Peyer's patch (tissue), 4 donors: ENCODE measurements at regions not wholly inside any gene's neighbourhood (a gene's known extent, or its start where the extent isn't known, plus 50 kb on each side); places are given as distances from the start of the nearest gene placed in this dataset.

Experiments
- CTCF ChIP-seq, 6 experiments: fragments of 450-650 bp in 4 of 6; fragments of 200-600 bp in 2 of 6; sonication (generic) in 1 of 6; IDR thresholded peaks; one replicate each; pipeline ENCODE4 v1.5.1; 2017 to 2019; ENCODE audit warnings: antibody characterized with exemption in 6 of 6, mild to moderate bottlenecking in 3 of 6, moderate library complexity in 1 of 6
- POLR2A ChIP-seq, 2 donors: fragments of 450-650 bp; IDR thresholded peaks; one replicate each; pipeline ENCODE4 v1.5.1; 2017; ENCODE audit warnings: antibody characterized with exemption in 2 of 2, mild to moderate bottlenecking in 2 of 2, moderate library complexity in 2 of 2

DNA sequence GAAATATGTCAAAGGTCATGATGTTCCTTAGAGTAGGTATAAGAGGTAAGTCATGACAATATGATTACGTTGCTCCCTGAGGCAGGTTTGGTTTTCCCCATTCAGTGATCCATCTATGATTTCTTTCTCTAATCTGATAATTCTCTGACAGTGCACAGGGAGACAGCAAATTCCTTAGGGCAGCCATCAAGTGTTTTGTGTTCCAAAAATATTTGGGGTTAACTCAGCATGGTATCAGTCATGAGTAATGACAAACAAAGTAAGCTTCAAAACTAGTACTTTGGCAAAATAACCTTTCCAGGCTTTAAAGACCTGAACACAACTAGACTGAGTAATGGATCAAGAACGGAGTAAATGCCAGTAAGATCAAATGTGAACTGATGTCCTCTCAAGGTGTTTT is 55.3 kb upstream of the SPATA31E1 start:
- no peak for TF ChIP-seq CTCF (IDR thresholded peaks at IDR 0.05)
- no peak for TF ChIP-seq POLR2A (IDR thresholded peaks at IDR 0.05)
